Cortex of kidney (tissue), 1 donor: ENCODE measurements at regions not wholly inside any gene's neighbourhood (a gene's known extent, or its start where the extent isn't known, plus 50 kb on each side); places are given as distances from the start of the nearest gene placed in this dataset.

Source experiments
- DNase-seq: peaks from one replicate; lab custom pipeline; 2025; lab: John Stamatoyannopoulos, UW

GRCh38 chr5:167482555-167482954 is 808.9 kb upstream of the WWC1 start:
- DNase-seq = no peak

- DNase-seq = no peak
Observed at GRCh38 chr5:167485061-167485774, 806.2 kb upstream of the WWC1 start.

- DNase-seq = no peak
Observed at GRCh38 chr5:167488371-167488770, 803.1 kb upstream of the WWC1 start.

DNA sequence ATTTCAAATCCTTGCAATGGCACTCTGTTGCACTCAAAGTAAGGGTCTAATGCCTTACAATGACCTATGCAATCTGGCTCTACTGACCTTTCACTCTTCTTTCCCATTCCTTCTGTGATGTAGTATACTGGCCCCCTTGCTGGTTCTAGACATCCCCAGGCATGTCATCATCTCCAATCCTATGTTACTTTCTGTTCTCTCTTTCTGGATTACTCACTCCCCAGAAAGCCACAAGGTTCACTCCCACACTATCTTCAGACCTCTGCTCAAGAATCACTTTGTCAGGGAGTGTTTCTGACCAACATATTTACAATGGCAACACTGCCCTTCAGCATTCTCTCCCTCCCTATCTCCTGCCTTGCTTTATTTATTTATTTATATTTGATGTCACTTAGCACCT is 802.2 kb upstream of the WWC1 start:
- DNase-seq = no peak

DNA sequence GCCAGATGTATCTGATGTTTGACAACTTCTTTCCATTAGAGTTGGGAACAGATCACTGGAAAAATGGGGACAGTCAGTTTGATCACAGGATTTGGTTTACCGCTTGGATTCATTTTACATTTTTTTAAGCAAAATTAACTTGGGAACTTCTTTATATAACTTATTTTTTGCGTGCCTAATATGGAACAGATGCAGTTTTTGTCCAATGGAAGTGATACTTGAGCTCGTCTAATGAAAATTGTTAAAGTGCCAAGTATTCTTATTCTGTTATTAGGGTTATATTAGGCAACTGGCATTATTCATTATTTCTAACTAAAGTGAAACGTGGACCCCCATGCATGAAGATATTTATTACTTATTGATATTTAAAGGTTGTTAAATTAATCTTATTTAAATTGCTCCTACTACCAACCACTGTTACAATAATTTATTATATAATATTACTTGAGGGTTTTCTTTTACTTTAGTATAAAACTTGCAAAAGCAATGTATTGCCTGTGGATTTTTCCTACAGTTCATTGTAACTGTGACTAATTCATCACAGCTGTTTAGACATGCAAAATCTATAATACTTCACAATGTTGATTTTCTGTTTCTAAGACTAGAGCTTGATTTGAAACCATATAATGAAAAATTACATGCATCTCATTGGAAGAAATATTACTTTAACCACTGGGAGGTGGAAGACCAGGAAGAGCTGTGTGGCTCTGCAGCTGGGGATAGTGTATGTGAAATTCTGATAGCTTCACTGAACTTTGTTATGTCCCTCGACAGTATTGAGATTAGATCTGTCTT is 787.3 kb upstream of the WWC1 start:
- DNase-seq = no peak

- no peak for DNase-seq
Observed at GRCh38 chr5:167507463-167508233, 783.8 kb upstream of the WWC1 start.

- no peak for DNase-seq
Observed at GRCh38 chr5:167509076-167509475, 782.4 kb upstream of the WWC1 start.

- no peak for DNase-seq
Observed at GRCh38 chr5:167511276-167511675, 780.2 kb upstream of the WWC1 start.

DNA sequence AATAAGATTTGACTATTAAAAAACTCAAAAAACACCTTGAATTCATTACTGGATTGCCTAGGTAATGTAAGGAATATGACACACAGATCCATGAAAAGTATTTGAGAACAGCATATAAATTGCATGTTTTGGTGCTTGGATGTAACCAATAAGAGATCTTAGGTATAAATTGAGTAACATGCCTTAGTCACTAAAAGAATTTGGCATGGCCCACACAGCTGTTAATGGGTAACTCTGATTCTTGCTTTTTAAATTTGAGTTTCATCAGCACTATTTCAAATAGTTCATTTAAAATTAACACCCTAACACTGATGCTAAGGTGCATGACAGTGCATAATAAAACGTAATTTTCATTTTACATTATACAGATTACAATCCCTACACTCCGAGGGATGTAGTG is 779.3 kb upstream of the WWC1 start:
- DNase-seq = no peak

- DNase-seq = no peak
Observed at GRCh38 chr5:167513381-167513780, 778.1 kb upstream of the WWC1 start.

DNA sequence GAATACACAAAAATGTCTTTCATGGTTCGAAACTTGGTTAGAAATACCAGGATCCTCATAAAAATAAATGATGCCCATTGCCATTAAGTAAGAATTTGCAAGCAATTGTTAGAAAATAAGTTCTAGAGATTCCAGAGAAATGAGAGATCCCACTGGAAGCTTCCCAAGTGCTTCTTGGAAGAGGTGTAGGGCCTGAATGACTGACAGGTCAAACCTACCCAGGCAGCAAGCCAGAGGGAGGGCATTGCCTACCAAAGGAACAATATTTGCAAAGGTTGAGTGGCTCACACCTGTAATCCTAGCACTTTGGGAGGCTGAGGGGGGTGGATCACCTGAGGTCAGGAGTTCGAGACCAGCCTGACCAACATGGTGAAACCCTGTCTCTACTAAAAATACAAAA is 777.0 kb upstream of the WWC1 start:
- no peak for DNase-seq

DNA sequence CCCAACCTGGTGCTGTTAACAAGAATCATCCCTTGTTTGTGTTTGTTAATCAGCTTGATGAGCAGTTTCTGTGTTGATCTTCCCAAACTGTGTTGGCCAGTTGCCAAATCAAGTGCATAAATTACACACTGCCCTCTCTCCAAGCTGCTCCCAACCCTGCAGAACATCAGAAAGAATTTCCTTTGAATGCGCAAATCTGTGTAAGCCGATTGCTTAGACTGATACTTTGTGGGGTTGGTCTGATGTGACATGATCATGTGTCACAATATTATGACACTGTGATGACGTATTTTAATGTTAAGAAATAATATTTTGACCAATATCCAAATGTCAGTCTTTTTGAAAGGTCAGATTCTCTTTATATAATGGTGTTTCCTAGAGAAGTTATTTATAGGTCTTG is 766.4 kb upstream of the WWC1 start:
- DNase-seq = no peak

DNA sequence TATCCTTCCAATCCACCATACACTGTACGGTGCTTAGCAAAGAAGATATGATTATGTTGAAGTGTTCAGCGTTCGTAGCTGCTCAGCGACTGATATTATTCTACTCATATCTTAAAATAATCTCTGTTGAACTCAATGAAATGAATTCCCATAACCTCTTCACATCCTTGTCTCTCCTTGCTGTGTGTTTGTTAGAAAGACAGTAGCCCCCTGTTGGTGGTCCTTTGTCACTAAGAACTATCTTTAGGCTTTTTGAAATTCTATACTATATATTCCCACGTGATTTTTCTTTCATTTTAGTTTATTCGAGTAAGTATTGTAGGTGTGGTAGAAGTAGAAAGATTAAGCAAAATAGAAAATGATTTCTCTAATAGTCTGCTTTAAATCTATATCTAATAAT is 762.8 kb upstream of the WWC1 start:
- DNase-seq = no peak

DNA sequence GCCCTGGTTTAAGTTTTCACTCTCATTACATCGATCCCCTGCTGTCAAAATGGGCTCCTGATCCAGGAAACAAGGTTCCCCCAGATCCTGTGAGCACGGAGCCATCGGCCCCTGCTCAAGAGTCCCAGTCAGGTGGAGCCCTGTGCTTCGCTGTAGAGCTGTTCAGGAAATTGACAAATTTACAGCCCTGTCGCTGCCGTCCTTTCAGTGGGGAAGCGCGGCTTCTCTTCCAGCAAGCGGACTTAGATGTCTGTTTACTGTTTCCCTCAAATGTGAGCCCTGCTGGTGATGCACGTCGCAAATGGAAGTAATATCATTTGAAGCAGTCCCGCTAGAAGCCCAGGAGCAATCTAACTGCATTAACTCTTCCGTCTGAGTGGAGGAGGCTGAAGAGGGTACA is 760.9 kb upstream of the WWC1 start:
- no peak for DNase-seq

GRCh38 chr5:167533814-167534795 is 757.3 kb upstream of the WWC1 start:
- DNase-seq = no peak

- DNase-seq = no peak
Observed at GRCh38 chr5:167539747-167540146, 751.7 kb upstream of the WWC1 start.

GRCh38 chr5:167546270-167546669 is 745.2 kb upstream of the WWC1 start:
- DNase-seq = no peak

DNA sequence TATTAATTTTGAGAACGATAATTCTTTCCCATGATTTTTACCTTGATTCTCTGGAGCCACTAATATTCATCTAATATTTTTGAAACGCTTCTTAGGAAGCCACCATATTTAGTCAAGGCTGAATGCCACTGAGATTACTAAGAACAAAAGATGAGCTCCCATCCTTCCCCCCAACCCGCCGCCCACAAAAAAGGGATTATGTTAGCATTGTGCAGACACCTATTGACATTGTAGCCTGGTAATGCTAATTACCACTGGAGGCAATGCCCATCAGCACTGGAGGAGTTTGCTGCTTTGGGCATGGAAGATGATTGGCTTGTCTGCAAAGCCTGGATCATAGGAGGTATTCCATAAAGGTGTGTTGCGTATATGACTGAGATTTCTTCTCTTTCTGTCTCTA is 739.1 kb upstream of the WWC1 start:
- DNase-seq = no peak

- DNase-seq = no peak
Observed at GRCh38 chr5:167553511-167553910, 737.9 kb upstream of the WWC1 start.

GRCh38 chr5:167554564-167555290 is 736.7 kb upstream of the WWC1 start:
- DNase-seq = no peak

GRCh38 chr5:167555565-167556166 is 735.8 kb upstream of the WWC1 start:
- DNase-seq = no peak
